ENCODE measurements at regions not wholly inside any gene's neighbourhood (a gene's known extent, or its start where the extent isn't known, plus 50 kb on each side); places are given as distances from the start of the nearest gene placed in this dataset.
A peak's percentile ranks its signal among the peaks of the same experiment; 100 is the strongest.

- no peak overlapping the region for H3K4me3 ChIP-seq (ENCODE audit: low read depth in 1 of 3, low read length in 3 of 3)
- H3K9ac ChIP-seq (ENCODE audit: low read depth in 1 of 2, low read length in 2 of 2) = no peak overlapping the region
- peak overlapping the region; percentile 13 to 84 for H3K27ac ChIP-seq (ENCODE audit: low read depth in 1 of 2, low read length in 2 of 2)
- peaks cover 3 to 21% (median 13%) of the 10 kb centered on the region in 4 donors for H3K4me1 ChIP-seq (ENCODE audit: control insufficient read depth in 4 of 4, insufficient read depth in 4 of 4, low read length in 3 of 4)
- TF ChIP-seq SP1 (IDR thresholded peaks at IDR 0.05) (peak; percentile 88), REST (IDR thresholded peaks at IDR 0.05) (peak; percentile 64), RAD21 (IDR thresholded peaks at IDR 0.05) (peak; percentile 48 to 61), ATF3 (IDR thresholded peaks at IDR 0.05) (peak; percentile 55), ZBTB33 (IDR thresholded peaks at IDR 0.05) (peak; percentile 64), GABPA (IDR thresholded peaks at IDR 0.05 in 1 of 2, conservative IDR thresholded peaks at IDR 0.05 in 1 of 2) (no peak), HNF4G (IDR thresholded peaks at IDR 0.05) (peak; percentile 54), YY1 (IDR thresholded peaks at IDR 0.05) (no peak), MAX (IDR thresholded peaks at IDR 0.05) (peak; percentile 43), TAF1 (conservative IDR thresholded peaks at IDR 0.05) (no peak), FOXA1 (IDR thresholded peaks at IDR 0.05) (peak; percentile 85), JUND (IDR thresholded peaks at IDR 0.05) (peak; percentile 58 to 62), HNF4A (conservative IDR thresholded peaks at IDR 0.05) (peak; percentile 85 to 90), FOXA2 (IDR thresholded peaks at IDR 0.05) (peak; percentile 84), CTCF (IDR thresholded peaks at IDR 0.05; ENCODE audit: low read depth, low read length, missing input control) (no peak), NR2F2 (IDR thresholded peaks at IDR 0.05) (no peak), RXRA (IDR thresholded peaks at IDR 0.05) (peak; percentile 92 to 96), EGR1 (IDR thresholded peaks at IDR 0.05; ENCODE audit: low read depth in 2 of 2) (no peak)
- WGBS = 40% methylated on average over 1 of the region's 1 CpG
- no peak for DNase-seq (ENCODE audit: low spot score)
- no peaks in the 10 kb centered on the region for H3K27me3 ChIP-seq (ENCODE audit: control insufficient read depth in 4 of 4, insufficient read depth in 4 of 4, low read length in 3 of 4)
- H3K9me3 ChIP-seq (ENCODE audit: control insufficient read depth in 4 of 4, low read length in 3 of 4) = peaks cover 0 to 5% (median 3%) of the 10 kb centered on the region in 4 donors
- no peaks in the 10 kb centered on the region for H3K36me3 ChIP-seq (ENCODE audit: control insufficient read depth in 4 of 4, insufficient read depth in 3 of 4, low read depth in 1 of 4, low read length in 3 of 4)
Measured at GRCh38 chr3:144104679-144105078, 133.1 kb downstream of the DIPK2A start.
